ENCODE measurements at regions not wholly inside any gene's neighbourhood (a gene's known extent, or its start where the extent isn't known, plus 50 kb on each side); places are given as distances from the start of the nearest gene placed in this dataset.
"Not testable (repeated sequence)": the region's sequence is repeated elsewhere in the genome, so short reads cannot be mapped to it uniquely, and the experiment has no call there.

DNA sequence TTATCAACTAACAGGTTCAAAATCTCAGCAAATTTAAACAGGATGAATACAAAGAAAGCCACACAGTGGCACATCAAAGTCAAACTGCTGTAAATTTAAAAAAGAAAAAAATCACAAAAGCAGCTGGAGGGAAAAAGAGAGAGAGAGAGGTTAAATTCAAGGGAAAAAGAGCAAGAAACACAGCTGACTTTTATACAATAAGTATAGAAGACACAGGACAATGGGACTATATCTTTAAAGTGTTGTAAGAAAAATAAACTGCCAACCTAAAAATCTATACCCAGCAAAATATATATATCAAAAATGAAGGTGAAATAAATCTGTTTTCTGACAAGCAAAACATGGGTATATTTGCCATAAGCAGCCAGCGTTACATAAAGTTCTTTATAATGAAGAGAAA, 261.5 kb downstream of the TLE1 start:
- TF ChIP-seq, protein P1, sequence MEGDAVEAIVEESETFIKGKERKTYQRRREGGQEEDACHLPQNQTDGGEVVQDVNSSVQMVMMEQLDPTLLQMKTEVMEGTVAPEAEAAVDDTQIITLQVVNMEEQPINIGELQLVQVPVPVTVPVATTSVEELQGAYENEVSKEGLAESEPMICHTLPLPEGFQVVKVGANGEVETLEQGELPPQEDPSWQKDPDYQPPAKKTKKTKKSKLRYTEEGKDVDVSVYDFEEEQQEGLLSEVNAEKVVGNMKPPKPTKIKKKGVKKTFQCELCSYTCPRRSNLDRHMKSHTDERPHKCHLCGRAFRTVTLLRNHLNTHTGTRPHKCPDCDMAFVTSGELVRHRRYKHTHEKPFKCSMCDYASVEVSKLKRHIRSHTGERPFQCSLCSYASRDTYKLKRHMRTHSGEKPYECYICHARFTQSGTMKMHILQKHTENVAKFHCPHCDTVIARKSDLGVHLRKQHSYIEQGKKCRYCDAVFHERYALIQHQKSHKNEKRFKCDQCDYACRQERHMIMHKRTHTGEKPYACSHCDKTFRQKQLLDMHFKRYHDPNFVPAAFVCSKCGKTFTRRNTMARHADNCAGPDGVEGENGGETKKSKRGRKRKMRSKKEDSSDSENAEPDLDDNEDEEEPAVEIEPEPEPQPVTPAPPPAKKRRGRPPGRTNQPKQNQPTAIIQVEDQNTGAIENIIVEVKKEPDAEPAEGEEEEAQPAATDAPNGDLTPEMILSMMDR (IDR thresholded peaks at IDR 0.05; ENCODE audit: unreplicated experiment in 3 of 3): no peak
- no peak overlapping the region for H3K27ac Mint-ChIP-seq
- no peak overlapping the region for H3K4me3 Mint-ChIP-seq
- peaks cover 27% of the 10 kb centered on the region for H3K36me3 Mint-ChIP-seq (ENCODE audit: low read depth)
- no peaks in the 10 kb centered on the region for H3K4me1 Mint-ChIP-seq
- peaks cover 60% of the 10 kb centered on the region for H3K9me3 Mint-ChIP-seq
- peaks cover 4% of the 10 kb centered on the region for H3K27me3 Mint-ChIP-seq (ENCODE audit: low read depth)

DNA sequence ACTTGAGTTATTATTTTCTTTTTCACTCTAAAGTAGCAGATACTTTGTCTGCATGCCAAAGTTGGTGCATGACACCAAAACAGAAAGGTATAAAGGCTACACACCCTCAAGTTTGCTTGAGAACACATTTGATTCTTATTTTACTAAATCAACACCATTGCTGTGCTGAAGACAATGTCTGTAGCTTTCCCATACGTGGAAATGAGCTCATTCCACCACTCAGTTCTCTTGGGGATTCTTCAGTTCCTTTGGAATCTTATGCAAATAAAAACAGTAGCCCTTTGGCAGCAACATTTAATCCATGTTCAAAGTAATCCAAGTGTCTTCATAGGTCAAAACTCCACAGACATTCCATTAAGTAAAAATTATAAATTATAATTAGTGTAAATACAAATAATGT, 264.9 kb downstream of the TLE1 start:
- H3K27me3 Mint-ChIP-seq (ENCODE audit: low read depth): peaks cover 4% of the 10 kb centered on the region
- H3K27ac Mint-ChIP-seq: no peak overlapping the region
- H3K9me3 Mint-ChIP-seq: peaks cover 48% of the 10 kb centered on the region
- TF ChIP-seq, protein P1 (IDR thresholded peaks at IDR 0.05; ENCODE audit: unreplicated experiment in 3 of 3): no peak
- H3K36me3 Mint-ChIP-seq (ENCODE audit: low read depth): peaks cover 17% of the 10 kb centered on the region
- H3K4me3 Mint-ChIP-seq: no peak overlapping the region
- H3K4me1 Mint-ChIP-seq: no peaks in the 10 kb centered on the region

DNA sequence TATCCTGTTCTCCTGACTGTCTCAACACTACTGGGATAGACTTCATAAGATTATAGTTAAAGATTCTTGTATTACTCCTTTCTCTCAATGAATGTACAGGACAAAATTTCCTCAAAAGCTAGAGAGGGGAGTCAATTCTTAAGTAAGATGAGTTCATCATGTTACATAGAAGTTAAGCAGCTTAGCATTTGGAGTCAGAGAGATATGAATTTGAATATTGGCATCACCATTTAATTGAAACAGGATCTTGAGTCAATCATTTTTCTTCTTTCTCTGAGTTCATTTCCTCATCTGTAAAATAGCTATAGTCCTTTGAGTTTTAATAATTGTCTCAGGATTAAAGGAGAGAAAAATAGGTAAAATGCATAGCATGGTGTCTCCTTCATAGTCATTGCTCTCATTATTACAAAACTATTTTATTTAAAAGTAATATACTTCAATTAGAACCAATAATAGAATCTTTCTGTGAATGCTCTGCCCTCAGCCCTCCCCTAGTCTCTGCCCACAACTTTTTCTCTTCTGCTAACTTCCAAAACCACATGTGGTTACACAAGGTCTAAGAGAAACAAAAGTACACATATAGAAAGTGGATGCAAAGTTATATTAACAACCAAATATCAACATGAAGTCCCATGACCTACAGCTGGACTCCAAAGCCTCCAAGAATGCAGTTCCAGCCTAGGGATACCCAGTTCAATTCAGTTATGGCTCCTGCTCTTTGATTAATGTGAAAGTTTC, 265.6 kb downstream of the TLE1 start:
- Mint-ChIP-seq H3K4me1 (no peaks in the 10 kb centered on the region), H3K27ac (no peak overlapping the region), H3K36me3 (ENCODE audit: low read depth) (peaks cover 17% of the 10 kb centered on the region), H3K4me3 (no peak overlapping the region), H3K9me3 (peaks cover 49% of the 10 kb centered on the region), H3K27me3 (ENCODE audit: low read depth) (peaks cover 4% of the 10 kb centered on the region)
- TF ChIP-seq, protein P1 (IDR thresholded peaks at IDR 0.05; ENCODE audit: unreplicated experiment in 3 of 3): no peak

DNA sequence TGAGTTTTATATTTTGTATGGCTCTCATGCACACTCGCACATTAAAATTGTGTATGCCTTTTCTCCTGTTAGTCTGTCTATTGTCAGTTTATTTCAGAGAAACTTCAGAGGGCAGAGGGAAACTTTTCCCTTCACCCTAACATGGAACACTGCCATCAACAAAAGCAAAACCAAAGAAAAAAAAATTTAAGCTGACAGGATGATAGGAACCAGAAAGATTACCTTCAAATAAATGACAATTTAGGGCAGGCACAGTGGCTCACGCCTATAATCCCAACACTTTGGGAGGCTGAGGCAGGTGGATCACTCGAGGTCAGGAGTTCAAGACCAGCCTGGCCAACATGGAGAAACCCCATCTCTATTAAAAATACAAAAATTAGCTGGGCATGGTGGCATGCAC, 268.3 kb downstream of the TLE1 start:
- H3K27ac Mint-ChIP-seq; H3K27me3 Mint-ChIP-seq (ENCODE audit: low read depth); H3K36me3 Mint-ChIP-seq (ENCODE audit: low read depth); H3K4me3 Mint-ChIP-seq: not testable (repeated sequence)
- Mint-ChIP-seq H3K4me1 (peaks cover 24% of the 10 kb centered on the region), H3K9me3 (peaks cover 36% of the 10 kb centered on the region)

DNA sequence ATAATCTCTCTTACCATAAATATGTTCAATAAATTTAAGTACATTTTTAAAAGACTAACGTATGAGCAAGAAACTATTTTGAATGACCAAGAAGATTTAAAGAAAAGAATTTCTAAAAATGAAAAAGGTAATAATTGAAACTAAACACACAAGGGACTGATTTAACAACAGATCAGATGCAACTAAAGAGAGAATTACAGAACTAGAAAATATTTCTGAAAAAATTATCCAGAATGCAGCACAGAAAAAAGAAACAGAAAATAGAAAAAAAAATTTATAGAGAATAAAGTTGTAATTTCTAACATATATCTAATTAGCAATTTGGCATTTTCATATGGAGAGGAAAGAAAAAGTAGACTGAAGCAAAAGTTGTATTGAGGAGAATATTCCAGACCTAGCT, 269.3 kb downstream of the TLE1 start:
- TF ChIP-seq, protein P1 (IDR thresholded peaks at IDR 0.05; ENCODE audit: unreplicated experiment in 3 of 3): no peak
- Mint-ChIP-seq H3K4me3 (no peak overlapping the region), H3K27me3 (ENCODE audit: low read depth) (no peaks in the 10 kb centered on the region), H3K9me3 (peaks cover 26% of the 10 kb centered on the region), H3K36me3 (ENCODE audit: low read depth) (peaks cover 3% of the 10 kb centered on the region), H3K4me1 (peaks cover 35% of the 10 kb centered on the region), H3K27ac (no peak overlapping the region)

DNA sequence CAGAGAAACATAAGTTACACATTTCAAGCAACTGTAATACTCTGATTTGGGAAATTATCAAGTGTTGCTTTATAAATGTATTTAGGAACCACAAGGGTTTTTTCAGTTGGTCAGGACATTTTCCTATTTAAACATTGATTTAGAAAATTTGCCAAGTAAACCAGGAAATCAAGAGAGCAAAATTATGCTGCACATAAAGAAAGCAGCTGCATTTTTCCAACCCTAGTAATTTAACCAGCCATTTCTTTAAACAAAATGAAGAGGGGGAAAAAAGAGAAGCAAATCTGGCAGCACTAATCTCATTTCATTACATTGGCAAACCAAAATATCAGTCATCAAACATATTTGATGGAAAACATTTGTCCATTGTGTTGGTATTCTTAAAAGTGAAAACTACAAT, 271.4 kb downstream of the TLE1 start:
- peaks cover 3% of the 10 kb centered on the region for H3K36me3 Mint-ChIP-seq (ENCODE audit: low read depth)

More for the DNA sequence above, 271.4 kb downstream of the TLE1 start:
- TF ChIP-seq, protein P1 (IDR thresholded peaks at IDR 0.05; ENCODE audit: unreplicated experiment in 3 of 3): no peak
- H3K9me3 Mint-ChIP-seq: peaks cover 15% of the 10 kb centered on the region
- no peaks in the 10 kb centered on the region for H3K27me3 Mint-ChIP-seq (ENCODE audit: low read depth)
- H3K27ac Mint-ChIP-seq: peak overlapping the region in 1 of 3 experiments; percentile 56
- no peak overlapping the region for H3K4me3 Mint-ChIP-seq
- H3K4me1 Mint-ChIP-seq: peaks cover 42% of the 10 kb centered on the region
